GM21786 (cell line): ENCODE measurements at regions not wholly inside any gene's neighbourhood (a gene's known extent, or its start where the extent isn't known, plus 50 kb on each side); places are given as distances from the start of the nearest gene placed in this dataset.

ENCODE experiments used
- ATAC-seq: cut with Tn5 transposase; IDR thresholded peaks from one replicate; pipeline ENCODE4 v1.9.1; 2021; ENCODE audit not compliant: unreplicated experiment

DNA sequence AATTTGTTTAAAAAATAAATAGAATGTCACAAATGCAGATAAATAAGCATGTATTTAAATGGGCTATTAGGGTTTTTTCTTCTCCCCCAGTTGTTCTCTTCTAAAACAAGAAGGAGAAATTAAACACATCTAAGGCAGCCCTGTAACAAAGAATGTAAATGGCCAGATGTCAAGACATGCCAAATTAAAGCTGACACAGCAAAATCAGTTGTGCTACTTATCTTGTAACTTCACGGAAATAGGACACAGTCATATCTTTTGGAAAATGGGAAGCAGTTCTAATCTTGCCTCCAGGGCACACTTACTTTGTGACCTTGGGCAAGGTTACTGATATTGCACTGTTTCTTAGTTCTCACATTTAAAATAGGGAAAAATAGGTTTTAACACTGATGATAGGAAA lies 200.1 kb upstream of the NRXN1 start:
- ATAC-seq: no peak

DNA sequence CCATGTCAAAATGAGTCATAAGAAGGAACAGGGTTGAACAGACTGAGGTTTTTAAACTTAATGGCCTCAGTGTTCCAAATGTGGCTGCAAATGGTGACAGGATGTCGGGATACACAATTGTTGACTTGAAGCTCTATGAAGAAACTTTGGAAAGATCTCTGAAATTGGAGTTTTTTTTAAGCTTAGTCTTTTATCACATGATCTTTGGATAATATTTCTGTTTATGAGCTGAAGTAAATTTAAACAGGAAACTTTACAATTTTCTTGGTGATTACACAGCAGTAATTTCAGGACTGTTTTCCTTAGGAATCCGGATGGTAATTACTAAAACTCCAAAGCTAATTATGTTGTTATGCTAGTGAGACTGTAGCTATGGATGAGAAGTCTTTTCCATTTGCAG lies 199.1 kb upstream of the NRXN1 start:
- ATAC-seq: no peak

DNA sequence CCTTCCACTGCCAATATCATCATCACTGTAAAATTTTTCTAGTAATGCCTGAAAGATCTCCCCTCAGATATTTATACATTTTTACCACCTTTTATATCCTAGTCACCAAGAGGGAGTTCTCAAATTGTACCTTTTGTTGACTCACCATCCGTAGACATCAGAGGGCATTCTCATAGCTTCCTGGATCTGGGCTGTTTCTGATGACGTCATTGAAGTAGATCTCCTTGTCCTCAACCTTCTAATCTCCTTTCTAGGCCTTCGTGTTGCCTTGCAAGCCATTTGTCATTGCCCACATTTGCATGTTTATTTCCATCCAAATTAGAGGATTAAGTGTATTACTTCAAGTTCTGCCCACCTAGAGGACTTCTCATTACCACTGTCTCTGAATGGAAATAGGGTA lies 193.4 kb upstream of the NRXN1 start:
- ATAC-seq: no peak

DNA sequence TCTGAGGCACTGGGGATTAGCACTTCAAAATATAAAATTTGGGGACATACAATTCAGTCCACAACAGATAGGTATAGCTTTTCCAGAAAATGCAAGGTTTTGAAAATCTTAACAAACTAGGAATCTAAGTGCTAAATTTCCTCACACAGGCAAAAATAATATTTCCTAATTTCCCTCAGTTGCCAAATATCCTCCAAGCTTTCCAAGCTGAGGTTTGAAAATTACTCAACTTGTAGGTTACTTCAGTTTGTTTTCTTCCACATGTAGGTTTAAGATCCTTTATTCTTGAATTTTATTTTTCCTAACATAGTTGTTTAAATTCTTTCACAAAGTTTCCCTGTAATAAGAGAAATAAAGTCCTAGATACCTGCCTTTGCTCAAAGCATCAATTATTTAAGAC lies 192.9 kb upstream of the NRXN1 start:
- ATAC-seq: no peak

DNA sequence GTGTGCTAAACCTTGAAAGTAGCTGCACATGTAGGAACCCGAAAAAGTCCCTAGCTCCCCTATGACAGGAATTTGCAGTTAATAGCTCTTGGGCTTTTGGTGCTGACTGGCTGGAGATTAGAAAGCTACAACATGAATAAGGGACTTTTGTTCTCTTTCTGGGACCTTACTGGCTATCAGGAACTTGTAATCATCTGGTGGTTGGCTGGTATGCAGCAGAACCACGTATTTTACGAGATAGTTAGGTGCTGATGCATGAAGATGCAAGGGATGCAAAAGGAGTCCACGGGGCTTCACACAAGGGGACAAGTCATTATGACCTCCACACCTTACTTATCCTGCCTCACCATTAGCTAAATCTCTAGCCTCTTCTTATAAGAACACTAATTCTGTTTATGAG lies 190.2 kb upstream of the NRXN1 start:
- no peak for ATAC-seq

DNA sequence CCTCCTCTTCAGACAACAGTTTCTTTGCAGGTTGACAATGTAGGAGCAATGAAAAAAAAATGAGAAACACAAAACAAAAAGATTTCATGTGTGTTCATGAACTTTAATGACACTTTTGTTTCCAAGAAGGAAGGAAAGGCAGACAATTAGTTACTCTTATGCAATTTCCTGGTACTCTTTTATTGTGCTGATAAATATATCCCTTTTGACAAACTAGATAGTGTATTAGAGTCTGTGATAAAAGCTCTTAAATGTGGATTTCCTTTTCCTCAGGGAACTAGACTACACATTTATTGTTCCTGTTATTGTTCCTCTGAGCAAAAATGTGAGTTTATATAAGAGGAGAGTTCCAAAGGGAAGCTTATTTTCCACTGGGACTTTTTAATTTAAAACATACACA lies 188.7 kb upstream of the NRXN1 start:
- ATAC-seq: no peak

DNA sequence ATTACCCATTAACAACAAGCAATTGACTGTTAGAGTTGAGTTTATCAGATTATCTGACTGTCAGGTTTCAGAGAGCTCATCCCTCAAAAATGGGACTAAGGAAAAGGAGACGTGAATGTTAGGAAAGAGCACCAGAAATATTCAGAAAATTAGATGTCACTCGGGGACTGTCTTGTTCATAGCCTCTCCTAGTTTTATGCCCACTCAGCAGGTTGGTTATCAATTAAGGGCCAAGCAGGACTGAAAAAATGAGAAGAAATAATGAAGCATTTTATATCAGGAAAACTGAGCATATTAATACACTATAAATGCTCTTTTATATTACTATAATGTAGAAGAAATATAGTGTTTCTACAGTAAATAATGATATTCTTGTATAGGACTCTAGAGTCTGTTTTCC lies 188.1 kb upstream of the NRXN1 start:
- ATAC-seq: no peak

DNA sequence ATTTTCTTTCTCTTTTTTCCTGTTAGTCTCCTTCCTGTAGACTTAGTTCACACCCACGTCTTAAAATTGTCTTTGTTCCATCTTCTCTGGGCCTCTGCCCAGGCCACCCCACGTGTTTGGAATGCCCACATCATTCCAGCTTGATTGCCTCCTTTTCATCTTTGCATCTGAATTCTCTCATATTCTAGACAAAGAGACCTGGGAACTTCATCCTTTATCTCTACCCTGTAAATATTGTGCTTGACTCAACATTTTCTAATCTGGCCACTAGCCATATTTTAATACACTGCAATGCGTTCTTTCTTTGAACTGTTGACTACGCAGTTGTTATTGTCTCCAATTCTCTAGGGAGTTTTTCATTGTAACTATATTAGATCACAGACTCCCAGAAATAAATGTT lies 187.5 kb upstream of the NRXN1 start:
- no peak for ATAC-seq

DNA sequence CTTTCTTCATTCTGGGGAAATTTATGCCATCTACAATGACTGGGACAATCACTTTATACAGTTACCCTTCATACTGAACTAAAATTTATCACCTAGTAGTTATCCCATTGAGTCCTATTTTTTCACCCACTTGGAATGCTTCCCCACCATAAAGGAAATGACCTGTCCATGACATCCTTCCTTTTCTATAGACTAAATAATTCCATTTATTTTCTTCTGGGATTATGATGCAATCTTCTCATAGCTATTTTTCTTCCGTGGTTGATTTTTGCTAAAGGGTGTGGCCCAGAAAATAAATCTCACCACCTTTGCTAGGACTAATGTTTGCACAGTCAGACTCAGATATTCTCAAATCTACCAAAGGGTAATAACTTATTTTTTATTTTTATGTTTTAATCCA lies 186.1 kb upstream of the NRXN1 start:
- ATAC-seq: no peak

DNA sequence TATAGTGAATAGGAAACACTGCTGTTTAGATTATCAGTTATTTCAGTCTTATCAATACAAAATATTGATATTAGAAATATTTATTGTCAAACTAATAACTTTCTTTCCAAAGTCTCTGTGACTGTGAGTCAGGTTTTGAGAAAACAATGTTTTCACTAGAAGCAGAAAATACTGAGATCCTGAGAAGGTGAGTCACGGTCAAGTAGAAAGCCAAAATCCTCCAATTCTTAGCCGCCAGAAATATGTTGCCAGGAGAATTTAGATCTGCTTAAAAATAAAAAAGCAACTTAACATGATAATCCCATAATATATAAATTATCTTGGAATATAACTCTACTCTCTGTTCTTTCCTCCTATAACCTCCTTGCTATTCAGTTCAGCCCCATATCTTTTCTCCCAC lies 181.9 kb upstream of the NRXN1 start:
- no peak for ATAC-seq

DNA sequence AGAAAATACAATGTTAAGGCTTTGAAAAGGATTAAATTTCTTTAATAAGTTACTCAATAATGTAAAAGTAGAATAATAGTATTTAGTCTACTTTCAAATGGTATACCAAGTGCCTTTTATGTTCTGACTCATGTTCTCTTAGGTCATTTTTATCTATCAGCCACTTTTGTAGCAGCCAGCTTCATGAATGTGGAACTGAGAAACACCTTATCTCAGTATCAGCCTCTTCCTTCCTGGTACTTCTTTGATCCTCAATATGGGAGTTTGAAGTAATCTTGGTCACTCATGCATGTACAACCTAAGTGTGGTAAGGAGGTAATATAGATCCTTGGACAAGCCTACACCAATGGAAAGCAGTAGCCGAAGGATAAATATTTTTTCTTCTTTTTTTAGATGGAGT lies 180.4 kb upstream of the NRXN1 start:
- peak; percentile 91 for ATAC-seq

DNA sequence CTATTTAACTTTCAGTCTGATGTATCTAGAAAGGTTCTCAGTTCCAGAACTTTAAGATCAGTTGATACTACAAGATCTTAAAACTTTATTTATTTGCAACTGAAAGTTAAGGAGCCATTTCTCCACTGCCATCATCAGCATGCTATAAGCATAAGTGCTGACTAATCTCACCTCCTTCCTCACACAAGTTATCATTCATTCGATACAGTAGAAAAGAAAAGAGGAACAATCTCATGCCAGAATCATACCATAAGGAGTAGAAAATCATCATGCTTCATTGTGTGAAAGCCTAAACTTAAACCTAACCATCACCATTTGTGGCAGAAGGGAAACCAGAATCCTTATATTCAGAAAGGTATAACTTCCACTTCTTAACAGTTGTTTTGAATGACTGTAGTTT lies 176.6 kb upstream of the NRXN1 start:
- ATAC-seq: no peak

DNA sequence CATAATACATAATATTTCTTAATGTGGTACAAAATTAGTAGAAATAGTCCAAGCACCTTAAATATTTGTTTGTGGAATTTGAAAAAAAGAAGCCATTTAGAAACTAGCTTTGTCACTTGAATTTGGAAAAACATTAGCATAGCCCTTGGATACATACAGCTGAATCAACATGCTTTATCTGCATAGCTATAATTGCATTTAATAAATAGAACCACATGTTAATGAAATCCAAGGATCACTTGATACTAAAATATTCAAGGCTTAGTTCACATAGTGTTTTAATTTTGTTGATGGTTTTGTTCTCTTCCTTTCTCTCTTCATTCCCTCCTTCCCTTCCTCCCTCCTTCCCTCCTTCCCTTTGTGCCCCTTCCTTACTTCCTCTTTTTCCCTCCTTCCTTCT lies 169.4 kb upstream of the NRXN1 start:
- ATAC-seq: no peak

DNA sequence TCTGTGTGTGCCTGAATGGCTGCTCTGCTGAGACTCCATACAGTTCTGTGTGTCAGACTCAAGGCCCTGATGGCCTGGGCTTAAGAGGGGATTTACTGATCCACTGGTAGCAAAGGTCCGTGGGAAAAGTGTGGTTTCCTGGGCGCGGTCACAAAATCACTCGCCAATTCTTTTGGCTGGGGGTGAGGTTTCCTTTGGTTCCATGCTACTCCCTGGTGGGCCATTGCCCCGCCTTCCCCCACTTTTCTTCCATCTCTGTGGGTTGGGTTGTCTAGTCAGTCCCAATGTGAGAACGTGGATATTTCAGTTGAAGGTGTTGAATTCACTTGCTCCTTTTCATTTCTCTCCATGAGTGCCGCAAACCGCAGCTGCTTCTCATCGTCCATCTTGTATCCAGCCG lies 162.7 kb upstream of the NRXN1 start:
- no peak for ATAC-seq

DNA sequence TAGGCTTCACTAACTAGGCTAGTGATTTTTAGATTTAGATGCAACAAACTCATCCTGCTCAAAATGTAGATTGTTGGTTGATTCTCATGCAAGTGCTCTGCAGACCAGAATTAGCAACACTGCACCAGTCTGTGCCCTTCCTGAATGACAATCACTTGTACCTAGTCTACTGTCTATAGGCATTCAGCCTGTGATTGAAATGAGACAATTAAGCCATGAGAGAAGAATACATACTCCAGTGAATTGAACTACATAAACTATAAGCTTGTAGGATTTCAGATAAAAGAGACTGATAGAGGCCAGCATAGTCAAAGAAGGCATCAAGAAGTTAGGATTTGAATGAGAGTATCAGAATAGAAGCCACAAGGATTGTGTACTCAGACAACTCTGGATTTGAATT lies 138.3 kb upstream of the NRXN1 start:
- no peak for ATAC-seq

DNA sequence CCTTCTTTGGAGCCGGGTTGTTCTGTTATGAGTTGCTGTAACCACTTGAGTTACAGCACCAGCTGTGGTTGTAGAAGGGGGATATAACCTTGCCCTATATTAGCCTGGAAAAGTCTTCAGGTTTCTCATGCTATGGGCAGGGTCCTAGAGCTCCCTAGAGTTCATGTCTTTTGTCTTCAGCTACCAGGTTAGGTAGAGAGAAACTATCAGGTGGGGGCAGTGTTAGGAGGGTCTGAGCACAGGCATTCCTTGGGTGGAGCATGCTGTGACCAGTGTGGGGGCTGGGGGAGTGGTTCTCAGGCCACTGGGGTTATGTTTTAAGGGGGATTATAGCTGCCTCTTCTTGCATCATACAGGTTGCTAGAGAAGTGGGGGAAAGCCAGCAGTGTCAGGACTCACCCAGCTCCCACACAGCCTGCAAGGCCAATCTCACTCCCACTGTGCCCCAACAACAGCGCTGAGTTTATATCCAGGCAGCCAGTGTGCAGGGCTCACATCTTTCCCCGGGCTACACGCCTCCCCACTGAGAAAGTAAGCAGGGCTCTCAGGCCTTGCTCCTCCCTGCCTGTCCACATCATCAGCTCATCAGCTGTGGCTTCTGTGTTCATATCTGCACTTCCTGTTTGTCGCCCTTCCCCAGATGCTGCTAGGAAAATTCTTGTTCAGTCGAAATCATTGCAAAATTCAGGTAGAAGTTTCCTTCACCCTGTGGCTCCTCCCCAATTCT lies 133.8 kb upstream of the NRXN1 start:
- no peak for ATAC-seq

DNA sequence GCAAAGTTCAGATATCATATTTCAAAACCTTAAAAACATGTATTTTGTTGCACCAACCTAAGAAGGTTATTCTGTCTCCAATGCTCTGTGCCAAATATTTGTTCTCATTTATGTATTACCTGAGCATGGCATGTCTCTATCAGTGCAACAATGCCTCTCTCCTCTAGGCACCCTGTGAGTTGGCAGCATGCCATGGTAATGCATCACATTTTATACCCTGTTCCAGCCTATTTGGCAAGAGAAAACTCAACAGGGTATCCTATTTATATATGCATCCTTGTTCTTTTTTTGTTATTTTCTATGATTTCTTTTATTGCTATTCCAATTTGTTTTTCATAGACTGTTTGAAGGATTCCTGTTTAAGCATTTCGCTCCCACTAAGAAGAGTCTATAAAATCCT lies 126.3 kb upstream of the NRXN1 start:
- ATAC-seq: no peak

DNA sequence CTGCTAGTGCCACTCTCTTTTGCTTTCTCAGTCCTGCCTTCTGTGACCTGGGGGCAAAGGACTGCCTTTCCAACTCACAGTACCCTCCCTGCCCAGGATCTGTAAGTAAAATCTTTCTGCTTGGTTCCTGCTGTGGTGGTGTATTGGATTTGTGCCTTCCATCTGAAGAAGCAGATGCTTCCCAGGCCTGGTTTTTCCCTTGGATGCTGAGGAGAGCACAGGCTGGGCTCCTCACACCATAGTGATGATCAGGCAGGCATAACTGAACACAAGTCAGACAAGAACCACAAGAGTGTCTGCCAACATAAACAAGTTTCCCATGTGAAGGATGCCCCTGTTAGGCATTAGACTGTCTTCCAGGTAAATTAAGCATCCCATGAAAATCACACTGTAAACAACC lies 121.3 kb upstream of the NRXN1 start:
- no peak for ATAC-seq

DNA sequence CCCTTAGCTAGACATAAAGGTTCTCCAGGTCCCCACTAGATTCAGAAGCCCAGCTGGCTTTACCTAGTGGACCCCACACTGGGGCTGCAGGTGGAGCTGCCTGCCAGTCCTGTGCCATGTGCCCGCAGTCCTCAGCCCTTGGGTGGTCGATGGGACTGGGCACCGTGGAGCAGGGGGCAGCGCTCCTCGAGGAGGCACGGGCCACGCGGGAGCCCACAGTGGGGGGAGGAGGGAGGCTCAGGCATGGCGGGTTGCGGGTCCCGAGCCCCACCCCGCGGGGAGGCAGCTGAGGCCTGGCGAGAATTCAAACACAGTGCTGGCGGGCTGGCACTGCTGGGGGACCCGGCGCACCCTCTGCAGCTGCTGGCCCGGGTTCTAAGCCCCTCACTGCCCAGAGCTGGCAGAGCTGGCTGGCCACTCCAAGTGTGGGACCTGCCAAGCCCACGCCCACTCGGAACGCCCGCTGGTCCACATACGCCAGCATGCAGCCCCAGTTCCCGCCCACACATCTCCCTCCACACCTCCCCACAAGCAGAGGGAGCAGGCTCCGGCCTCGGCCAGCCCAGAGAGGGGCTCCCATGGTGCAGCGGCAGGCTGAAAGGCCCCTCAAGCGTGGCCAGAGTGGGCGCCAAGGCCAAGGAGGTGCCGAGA lies 119.7 kb upstream of the NRXN1 start:
- ATAC-seq: no peak

DNA sequence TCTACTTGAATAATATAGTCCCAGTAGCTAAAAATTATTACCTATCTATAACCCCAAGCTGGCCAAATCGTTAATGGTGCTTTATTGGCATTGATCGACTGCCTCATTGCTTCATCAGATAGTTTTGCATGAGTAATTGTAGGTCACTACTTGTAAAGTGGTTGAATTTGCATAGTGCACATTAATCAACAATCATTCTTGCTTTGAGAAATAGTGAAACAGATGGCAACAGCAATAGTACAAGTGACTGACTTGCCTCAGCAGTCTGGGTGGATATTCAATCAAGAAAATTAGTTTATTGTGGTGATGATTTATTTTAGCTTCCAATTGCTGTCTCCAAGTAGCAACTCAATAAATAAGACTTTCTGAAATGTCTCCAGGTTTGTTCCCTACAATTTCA lies 117.8 kb upstream of the NRXN1 start:
- ATAC-seq: no peak

DNA sequence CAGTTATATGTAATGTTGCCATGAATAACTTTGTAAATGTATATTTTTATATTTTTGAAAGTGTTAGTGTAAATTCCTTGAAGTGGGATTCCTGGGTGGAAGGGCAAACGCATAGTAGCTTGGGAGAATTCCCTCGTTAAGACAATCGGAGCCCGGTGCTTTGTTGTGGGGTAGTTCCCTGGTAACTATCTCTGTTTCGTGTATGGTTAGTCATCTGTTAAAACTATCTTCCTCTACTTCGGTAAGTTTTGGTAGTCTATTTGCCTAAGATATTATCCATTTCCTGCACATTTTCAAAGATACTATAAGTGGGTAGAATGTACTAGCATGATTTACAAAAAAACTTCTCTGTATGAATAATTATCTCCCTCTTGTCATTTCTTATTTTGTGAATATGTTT lies 113.8 kb upstream of the NRXN1 start:
- ATAC-seq: no peak

DNA sequence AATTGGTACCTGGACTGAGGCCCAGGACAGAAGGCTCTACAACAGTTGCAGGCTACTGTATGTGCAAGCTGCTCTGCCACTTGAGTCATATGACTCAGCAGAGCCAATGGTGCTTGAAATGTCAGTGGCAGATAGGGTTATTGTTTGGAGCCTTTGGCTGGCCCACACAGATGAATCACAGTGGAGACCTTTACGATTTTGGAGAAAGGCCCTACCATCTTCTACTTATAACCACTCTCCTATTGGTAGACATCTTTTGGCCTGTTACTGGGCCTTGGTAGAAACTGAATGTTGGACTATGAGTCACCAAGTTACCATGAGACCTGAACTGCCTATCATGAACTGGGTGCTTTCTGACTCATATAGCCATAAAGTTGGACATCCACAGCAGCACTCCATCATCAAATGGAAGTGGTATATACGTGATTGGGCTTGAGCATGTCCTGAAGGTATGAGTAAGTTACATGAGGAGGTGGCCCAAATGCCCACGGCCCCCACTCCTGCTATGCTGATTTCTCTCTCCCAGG lies 88.9 kb upstream of the NRXN1 start:
- ATAC-seq: no peak

DNA sequence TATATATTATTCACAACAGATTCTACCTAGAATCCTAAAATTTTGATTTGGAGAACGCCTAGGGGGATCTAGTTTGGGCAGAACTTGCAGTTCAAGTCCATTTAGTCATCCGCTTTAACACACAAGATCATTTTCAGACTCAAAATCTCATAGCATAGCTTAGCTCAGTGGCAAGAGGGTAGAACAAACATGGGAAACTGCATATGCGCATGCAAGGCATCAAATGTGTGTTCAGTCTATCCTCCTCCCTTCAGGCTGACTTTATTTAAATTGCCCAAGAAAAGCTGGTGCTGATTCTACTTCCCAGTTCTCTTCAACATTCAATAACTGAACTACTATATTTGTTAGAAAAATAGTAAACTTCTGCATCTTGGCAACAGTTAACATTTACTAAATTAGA lies 79.6 kb upstream of the NRXN1 start:
- no peak for ATAC-seq
